Nephron (organoid): ENCODE measurements at regions not wholly inside any gene's neighbourhood (a gene's known extent, or its start where the extent isn't known, plus 50 kb on each side); places are given as distances from the start of the nearest gene placed in this dataset.

Experiments used
- H3K27ac Mint-ChIP-seq, 3 experiments: 2 replicates each; pipeline ENCODE4 v1.8.0; 2020; ENCODE audit warnings: mixed read lengths in 3 of 3, mild to moderate bottlenecking in 2 of 3, moderate library complexity in 1 of 3
- H3K27me3 Mint-ChIP-seq: 2 replicates; pipeline ENCODE4 v1.8.0; 2021; ENCODE audit warnings: low read depth, mild to moderate bottlenecking, moderate library complexity, mixed read lengths
- H3K36me3 Mint-ChIP-seq: 2 replicates; pipeline ENCODE4 v1.8.0; 2020; ENCODE audit warnings: low read depth, mixed read lengths
- H3K4me1 Mint-ChIP-seq: 2 replicates; pipeline ENCODE4 v1.8.0; 2020; ENCODE audit warnings: mixed read lengths
- H3K4me3 Mint-ChIP-seq, 3 experiments: 2 replicates each; pipeline ENCODE4 v1.8.0; 2020; ENCODE audit warnings: mild to moderate bottlenecking in 3 of 3, mixed read lengths in 3 of 3, moderate library complexity in 2 of 3
- H3K9me3 Mint-ChIP-seq: 2 replicates; pipeline ENCODE4 v1.8.0; 2020; ENCODE audit warnings: mixed read lengths
- CTCF ChIP-seq, 3 experiments: fragments of 200-600 bp; sonication (generic); IDR thresholded peaks; one replicate each; pipeline ENCODE4 v1.5.0; 2021; ENCODE audit warnings: antibody characterized with exemption in 3 of 3; ENCODE audit not compliant: unreplicated experiment in 3 of 3

- H3K27me3 Mint-ChIP-seq, result no peaks in the 10 kb centered on the region
- no peak for TF ChIP-seq CTCF (IDR thresholded peaks at IDR 0.05; ENCODE audit: unreplicated experiment in 3 of 3)
- no peak overlapping the region for H3K4me3 Mint-ChIP-seq
- H3K36me3 Mint-ChIP-seq, result no peaks in the 10 kb centered on the region
- H3K27ac Mint-ChIP-seq, result no peak overlapping the region
- H3K4me1 Mint-ChIP-seq, result peaks cover 20% of the 10 kb centered on the region
- H3K9me3 Mint-ChIP-seq, result peaks cover 7% of the 10 kb centered on the region
These were observed 256.6 kb upstream of the CTAGE1 start for GRCh38 chr18:22674272-22674671.

GRCh38 chr18:22675006-22675405 is 257.3 kb upstream of the CTAGE1 start:
- Mint-ChIP-seq H3K4me1 (peaks cover 23% of the 10 kb centered on the region), H3K36me3 (no peaks in the 10 kb centered on the region), H3K4me3 (no peak overlapping the region), H3K27me3 (no peaks in the 10 kb centered on the region), H3K27ac (no peak overlapping the region), H3K9me3 (peaks cover 7% of the 10 kb centered on the region)
- no peak for TF ChIP-seq CTCF (IDR thresholded peaks at IDR 0.05; ENCODE audit: unreplicated experiment in 3 of 3)

- peaks cover 7% of the 10 kb centered on the region for H3K9me3 Mint-ChIP-seq
- H3K27ac Mint-ChIP-seq, result no peak overlapping the region
- TF ChIP-seq CTCF (IDR thresholded peaks at IDR 0.05; ENCODE audit: unreplicated experiment in 3 of 3), result no peak
- no peaks in the 10 kb centered on the region for H3K27me3 Mint-ChIP-seq
- no peaks in the 10 kb centered on the region for H3K36me3 Mint-ChIP-seq
- no peak overlapping the region for H3K4me3 Mint-ChIP-seq
- H3K4me1 Mint-ChIP-seq, result peaks cover 24% of the 10 kb centered on the region
These were observed 256.7 kb upstream of the RBBP8 start for GRCh38 chr18:22676423-22676822.

GRCh38 chr18:22678486-22678885 is 254.6 kb upstream of the RBBP8 start:
- Mint-ChIP-seq H3K36me3 (no peaks in the 10 kb centered on the region), H3K27ac (peak overlapping the region in 2 of 3 experiments; percentile 63 to 99), H3K4me1 (peaks cover 42% of the 10 kb centered on the region), H3K9me3 (peaks cover 7% of the 10 kb centered on the region), H3K4me3 (no peak overlapping the region), H3K27me3 (no peaks in the 10 kb centered on the region)
- TF ChIP-seq CTCF (IDR thresholded peaks at IDR 0.05; ENCODE audit: unreplicated experiment in 3 of 3), result no peak

GRCh38 chr18:22680944-22681343 is 252.2 kb upstream of the RBBP8 start:
- Mint-ChIP-seq H3K36me3 (no peaks in the 10 kb centered on the region), H3K27me3 (no peaks in the 10 kb centered on the region), H3K9me3 (no peaks in the 10 kb centered on the region), H3K4me3 (no peak overlapping the region), H3K27ac (peak overlapping the region; percentile 91 to 99 (median 99)), H3K4me1 (peaks cover 51% of the 10 kb centered on the region)
- no peak for TF ChIP-seq CTCF (IDR thresholded peaks at IDR 0.05; ENCODE audit: unreplicated experiment in 3 of 3)

GRCh38 chr18:22681908-22682307 is 251.2 kb upstream of the RBBP8 start:
- H3K4me3 Mint-ChIP-seq, result peak overlapping the region in 2 of 3 experiments; percentile 26 to 57
- H3K9me3 Mint-ChIP-seq, result no peaks in the 10 kb centered on the region
- H3K27ac Mint-ChIP-seq, result peak overlapping the region; percentile 91 to 99 (median 99)
- no peaks in the 10 kb centered on the region for H3K36me3 Mint-ChIP-seq
- H3K4me1 Mint-ChIP-seq, result peaks cover 51% of the 10 kb centered on the region
- H3K27me3 Mint-ChIP-seq, result no peaks in the 10 kb centered on the region
- peak in 1 of 3 experiments; percentile 24 for TF ChIP-seq CTCF (IDR thresholded peaks at IDR 0.05; ENCODE audit: unreplicated experiment in 3 of 3)
